ENCODE measurements at regions not wholly inside any gene's neighbourhood (a gene's known extent, or its start where the extent isn't known, plus 50 kb on each side); places are given as distances from the start of the nearest gene placed in this dataset.

DNA sequence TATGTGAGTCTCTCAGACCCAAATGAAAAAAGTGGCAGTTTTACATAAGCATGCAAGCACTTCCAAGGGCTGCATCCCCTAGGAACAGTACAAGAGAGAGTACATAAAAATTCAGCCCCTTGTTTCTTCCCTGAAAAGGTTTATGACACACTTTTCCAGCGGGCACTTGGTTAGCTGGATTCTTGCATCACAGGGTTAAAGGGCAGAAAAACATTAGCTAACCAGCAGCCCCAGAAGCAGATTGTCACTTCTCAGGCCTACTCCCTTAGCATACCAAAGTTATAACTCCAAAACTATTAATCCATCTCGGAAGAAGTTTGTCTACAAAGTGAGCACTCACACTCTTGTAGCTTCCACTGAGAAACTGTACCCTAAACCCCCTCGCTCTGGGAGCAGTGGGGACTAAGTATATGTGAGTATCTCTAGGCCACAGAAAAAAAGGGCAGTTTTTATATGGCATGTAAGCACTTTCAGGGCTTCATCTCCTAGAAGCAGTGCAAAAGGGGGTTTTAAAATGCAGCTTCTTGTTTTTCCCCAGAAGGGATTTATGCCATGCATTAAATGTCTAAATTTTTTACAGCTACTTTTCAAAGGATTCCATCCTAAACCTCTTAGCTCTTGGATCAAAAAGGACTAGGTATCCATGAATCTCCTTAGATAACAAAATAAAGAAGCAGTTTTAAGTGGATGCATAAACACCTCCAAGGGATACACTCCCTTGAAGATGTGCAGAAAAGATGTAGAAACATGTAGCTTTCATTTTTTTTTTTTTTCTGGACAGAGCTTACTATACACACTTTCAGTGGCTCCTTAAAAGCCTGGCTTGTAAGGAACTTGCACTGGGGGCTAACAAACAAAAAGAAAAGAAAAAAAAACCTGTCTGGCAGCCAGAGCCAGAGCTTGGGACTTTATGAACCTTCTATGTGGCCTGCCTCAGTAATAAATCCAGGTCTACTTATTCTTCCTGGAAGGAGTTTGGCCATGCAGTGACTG is 956.7 kb downstream of the CCSER2 start:
- Mint-ChIP-seq H3K4me1 (no peaks in the 10 kb centered on the region), H3K36me3 (ENCODE audit: low read depth) (peaks cover 10% of the 10 kb centered on the region; the same call in 2 of the 3 replicates), H3K9me3 (peaks cover 65% of the 10 kb centered on the region), H3K27me3 (ENCODE audit: insufficient read depth, low read depth, poor library complexity) (no peaks in the 10 kb centered on the region), H3K27ac (no peak overlapping the region), H3K4me3 (no peak overlapping the region)
- Histone ChIP-seq H3K9me2 (ENCODE audit: insufficient read depth) (0 out of 2 replicates have a peak, but pooled peaks cover 5% of the 10 kb centered on the region), H3K4me2 (no peak overlapping the region), H3K27me3 (ENCODE audit: insufficient read depth) (no peaks in the 10 kb centered on the region), H2AFZ (no peak overlapping the region), H3F3A (replicated peaks; ENCODE audit: low read depth) (no peaks in the 10 kb centered on the region), H3K27ac (ENCODE audit: low read depth) (no peak overlapping the region), H3K4me3 (no peak overlapping the region), H3K79me2 (replicated peaks; ENCODE audit: insufficient read depth) (no peaks in the 10 kb centered on the region), H4K20me1 (replicated peaks; ENCODE audit: insufficient read depth) (no peaks in the 10 kb centered on the region), H3K36me3 (ENCODE audit: insufficient read depth) (no peaks in the 10 kb centered on the region), H3K4me1 (ENCODE audit: insufficient read depth) (no peaks in the 10 kb centered on the region)
- no peak for TF ChIP-seq POLR2AphosphoS5 (IDR thresholded peaks at IDR 0.05; ENCODE audit: low read depth)
- TF ChIP-seq JUNB (IDR thresholded peaks at IDR 0.05; ENCODE audit: unreplicated experiment), result no peak
- TF ChIP-seq, protein P1, sequence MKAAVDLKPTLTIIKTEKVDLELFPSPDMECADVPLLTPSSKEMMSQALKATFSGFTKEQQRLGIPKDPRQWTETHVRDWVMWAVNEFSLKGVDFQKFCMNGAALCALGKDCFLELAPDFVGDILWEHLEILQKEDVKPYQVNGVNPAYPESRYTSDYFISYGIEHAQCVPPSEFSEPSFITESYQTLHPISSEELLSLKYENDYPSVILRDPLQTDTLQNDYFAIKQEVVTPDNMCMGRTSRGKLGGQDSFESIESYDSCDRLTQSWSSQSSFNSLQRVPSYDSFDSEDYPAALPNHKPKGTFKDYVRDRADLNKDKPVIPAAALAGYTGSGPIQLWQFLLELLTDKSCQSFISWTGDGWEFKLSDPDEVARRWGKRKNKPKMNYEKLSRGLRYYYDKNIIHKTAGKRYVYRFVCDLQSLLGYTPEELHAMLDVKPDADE (IDR thresholded peaks at IDR 0.05), result no peak
- TF ChIP-seq NANOG (IDR thresholded peaks at IDR 0.05; ENCODE audit: borderline replicate concordance), result no peak
- TF ChIP-seq, protein P2, sequence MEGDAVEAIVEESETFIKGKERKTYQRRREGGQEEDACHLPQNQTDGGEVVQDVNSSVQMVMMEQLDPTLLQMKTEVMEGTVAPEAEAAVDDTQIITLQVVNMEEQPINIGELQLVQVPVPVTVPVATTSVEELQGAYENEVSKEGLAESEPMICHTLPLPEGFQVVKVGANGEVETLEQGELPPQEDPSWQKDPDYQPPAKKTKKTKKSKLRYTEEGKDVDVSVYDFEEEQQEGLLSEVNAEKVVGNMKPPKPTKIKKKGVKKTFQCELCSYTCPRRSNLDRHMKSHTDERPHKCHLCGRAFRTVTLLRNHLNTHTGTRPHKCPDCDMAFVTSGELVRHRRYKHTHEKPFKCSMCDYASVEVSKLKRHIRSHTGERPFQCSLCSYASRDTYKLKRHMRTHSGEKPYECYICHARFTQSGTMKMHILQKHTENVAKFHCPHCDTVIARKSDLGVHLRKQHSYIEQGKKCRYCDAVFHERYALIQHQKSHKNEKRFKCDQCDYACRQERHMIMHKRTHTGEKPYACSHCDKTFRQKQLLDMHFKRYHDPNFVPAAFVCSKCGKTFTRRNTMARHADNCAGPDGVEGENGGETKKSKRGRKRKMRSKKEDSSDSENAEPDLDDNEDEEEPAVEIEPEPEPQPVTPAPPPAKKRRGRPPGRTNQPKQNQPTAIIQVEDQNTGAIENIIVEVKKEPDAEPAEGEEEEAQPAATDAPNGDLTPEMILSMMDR (conservative IDR thresholded peaks at IDR 0.05; ENCODE audit: low read depth in 2 of 2), result no peak
- no peak for TF ChIP-seq STAT1 (IDR thresholded peaks at IDR 0.05; ENCODE audit: unreplicated experiment)
- TF ChIP-seq, protein P3, sequence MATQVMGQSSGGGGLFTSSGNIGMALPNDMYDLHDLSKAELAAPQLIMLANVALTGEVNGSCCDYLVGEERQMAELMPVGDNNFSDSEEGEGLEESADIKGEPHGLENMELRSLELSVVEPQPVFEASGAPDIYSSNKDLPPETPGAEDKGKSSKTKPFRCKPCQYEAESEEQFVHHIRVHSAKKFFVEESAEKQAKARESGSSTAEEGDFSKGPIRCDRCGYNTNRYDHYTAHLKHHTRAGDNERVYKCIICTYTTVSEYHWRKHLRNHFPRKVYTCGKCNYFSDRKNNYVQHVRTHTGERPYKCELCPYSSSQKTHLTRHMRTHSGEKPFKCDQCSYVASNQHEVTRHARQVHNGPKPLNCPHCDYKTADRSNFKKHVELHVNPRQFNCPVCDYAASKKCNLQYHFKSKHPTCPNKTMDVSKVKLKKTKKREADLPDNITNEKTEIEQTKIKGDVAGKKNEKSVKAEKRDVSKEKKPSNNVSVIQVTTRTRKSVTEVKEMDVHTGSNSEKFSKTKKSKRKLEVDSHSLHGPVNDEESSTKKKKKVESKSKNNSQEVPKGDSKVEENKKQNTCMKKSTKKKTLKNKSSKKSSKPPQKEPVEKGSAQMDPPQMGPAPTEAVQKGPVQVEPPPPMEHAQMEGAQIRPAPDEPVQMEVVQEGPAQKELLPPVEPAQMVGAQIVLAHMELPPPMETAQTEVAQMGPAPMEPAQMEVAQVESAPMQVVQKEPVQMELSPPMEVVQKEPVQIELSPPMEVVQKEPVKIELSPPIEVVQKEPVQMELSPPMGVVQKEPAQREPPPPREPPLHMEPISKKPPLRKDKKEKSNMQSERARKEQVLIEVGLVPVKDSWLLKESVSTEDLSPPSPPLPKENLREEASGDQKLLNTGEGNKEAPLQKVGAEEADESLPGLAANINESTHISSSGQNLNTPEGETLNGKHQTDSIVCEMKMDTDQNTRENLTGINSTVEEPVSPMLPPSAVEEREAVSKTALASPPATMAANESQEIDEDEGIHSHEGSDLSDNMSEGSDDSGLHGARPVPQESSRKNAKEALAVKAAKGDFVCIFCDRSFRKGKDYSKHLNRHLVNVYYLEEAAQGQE (IDR thresholded peaks at IDR 0.05; ENCODE audit: unreplicated experiment), result no peak
- ATAC-seq (no peak), DNase-seq (ENCODE audit: low spot score) (no peak)

DNA sequence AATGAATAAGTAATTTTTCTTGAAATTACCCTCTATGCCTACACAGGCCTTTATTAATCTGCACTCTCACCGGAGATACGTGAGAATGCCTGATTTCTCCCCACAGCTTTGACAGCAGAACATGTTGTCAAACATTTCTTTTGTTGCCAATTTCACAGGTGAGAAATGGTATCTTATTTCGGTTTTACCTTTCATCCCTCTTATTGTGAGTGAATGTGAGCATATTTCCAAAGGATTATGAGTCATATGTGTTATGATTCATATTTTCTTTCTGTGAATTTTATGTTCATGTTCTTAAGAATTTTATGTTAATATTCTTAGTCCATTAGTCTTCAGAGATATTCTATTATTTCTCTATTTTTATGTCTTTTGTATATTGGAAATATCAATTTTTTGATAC is 965.1 kb downstream of the CCSER2 start:
- H3F3A ChIP-seq (replicated peaks; ENCODE audit: low read depth), result no peaks in the 10 kb centered on the region
- peaks cover 7% of the 10 kb centered on the region; the same call in 1 of the 3 replicates for H3K36me3 Mint-ChIP-seq (ENCODE audit: low read depth)
- H4K20me1 ChIP-seq (replicated peaks; ENCODE audit: insufficient read depth), result no peaks in the 10 kb centered on the region
- H3K4me3 Mint-ChIP-seq, result no peak overlapping the region
- H3K36me3 ChIP-seq (ENCODE audit: insufficient read depth), result no peaks in the 10 kb centered on the region
- ATAC-seq (no peak), DNase-seq (ENCODE audit: low spot score) (no peak)
- no peak overlapping the region for H3K4me2 ChIP-seq
- no peaks in the 10 kb centered on the region for H3K79me2 ChIP-seq (replicated peaks; ENCODE audit: insufficient read depth)
- no peak overlapping the region for H2AFZ ChIP-seq
- peaks cover 70% of the 10 kb centered on the region for H3K9me3 Mint-ChIP-seq
- H3K27me3 Mint-ChIP-seq (ENCODE audit: insufficient read depth, low read depth, poor library complexity), result no peaks in the 10 kb centered on the region
- H3K27ac Mint-ChIP-seq, result no peak overlapping the region
- no peaks in the 10 kb centered on the region; the same call in 1 of the 2 replicates for H3K9me2 ChIP-seq (ENCODE audit: insufficient read depth)
- no peaks in the 10 kb centered on the region for H3K27me3 ChIP-seq (ENCODE audit: insufficient read depth)
- no peak overlapping the region for H3K27ac ChIP-seq (ENCODE audit: low read depth)
- no peaks in the 10 kb centered on the region for H3K4me1 Mint-ChIP-seq
- no peaks in the 10 kb centered on the region for H3K4me1 ChIP-seq (ENCODE audit: insufficient read depth)
- H3K4me3 ChIP-seq, result no peak overlapping the region
- TF ChIP-seq ZNF114 (CRISPR knock-in tag; IDR thresholded peaks at IDR 0.05) (no peak), EZH2phosphoT487 (IDR thresholded peaks at IDR 0.05; ENCODE audit: unreplicated experiment) (no peak)
- TF ChIP-seq, protein P1 (IDR thresholded peaks at IDR 0.05), result no peak

Measured in GM23338 (cell line).